PFSK-1 (cell line): ENCODE measurements at regions not wholly inside any gene's neighbourhood (a gene's known extent, or its start where the extent isn't known, plus 50 kb on each side); places are given as distances from the start of the nearest gene placed in this dataset.

Source experiments
- POLR2AphosphoS5 ChIP-seq: IDR thresholded peaks from 2 replicates; pipeline ENCODE4 v1.6.1; 2012; ENCODE audit warnings: low read depth, mild to moderate bottlenecking, control low read depth, low read length, moderate library complexity
- SIN3A ChIP-seq: IDR thresholded peaks from 2 replicates; pipeline ENCODE4 v1.6.1; 2012; ENCODE audit warnings: mild to moderate bottlenecking, low read length, moderate library complexity, borderline replicate concordance; ENCODE audit not compliant: insufficient read depth
- TAF1 ChIP-seq: IDR thresholded peaks from 2 replicates; pipeline ENCODE4 v1.6.1; 2012; ENCODE audit warnings: low read length, control low read depth, borderline replicate concordance; ENCODE audit not compliant: insufficient read depth
- TF ChIP-seq, protein P1 (sequence below), 2 experiments: IDR thresholded peaks; 2 replicates each; pipeline versions ENCODE4 v1.6.1 to v1.8.0; 2011 to 2012; ENCODE audit warnings: low read depth in 2 of 2, low read length in 2 of 2, control low read depth in 1 of 2, inconsistent platforms in 1 of 2, mild to moderate bottlenecking in 1 of 2, moderate library complexity in 1 of 2; ENCODE audit not compliant: insufficient read depth in 1 of 2

DNA sequence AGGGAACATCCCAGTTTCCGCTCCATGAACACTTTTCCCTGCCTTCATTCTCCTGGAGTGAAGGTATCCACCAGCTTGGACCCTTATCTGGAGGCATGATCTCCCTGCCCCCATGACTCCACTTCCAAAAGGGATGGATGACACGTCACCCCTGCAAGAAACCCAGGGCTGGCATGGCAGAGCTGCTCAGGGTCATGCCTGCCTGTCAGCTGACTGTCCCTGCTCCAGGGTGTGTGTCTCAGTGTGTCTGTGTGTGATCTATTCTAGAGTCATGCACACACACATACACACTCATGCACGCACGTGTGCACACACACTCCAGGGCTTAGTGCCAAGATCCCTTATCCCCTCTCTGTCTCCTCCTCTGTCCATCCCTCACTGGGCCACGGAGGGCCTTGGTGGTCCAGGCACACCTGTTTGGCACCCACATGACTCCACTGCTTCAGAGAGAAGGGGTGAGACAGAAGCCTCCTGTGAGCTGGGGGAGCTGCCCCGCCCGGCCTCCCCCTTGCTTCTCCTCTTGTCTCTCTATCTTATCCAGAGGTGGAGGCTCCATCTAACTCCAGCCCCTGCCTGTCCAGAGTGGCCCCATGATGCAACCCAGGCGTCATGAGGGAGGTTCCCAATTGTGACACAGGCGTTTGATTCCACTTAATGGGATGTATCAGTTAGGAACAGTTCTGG lies 290.9 kb downstream of the CDC5L start:
- TF ChIP-seq, protein P1, sequence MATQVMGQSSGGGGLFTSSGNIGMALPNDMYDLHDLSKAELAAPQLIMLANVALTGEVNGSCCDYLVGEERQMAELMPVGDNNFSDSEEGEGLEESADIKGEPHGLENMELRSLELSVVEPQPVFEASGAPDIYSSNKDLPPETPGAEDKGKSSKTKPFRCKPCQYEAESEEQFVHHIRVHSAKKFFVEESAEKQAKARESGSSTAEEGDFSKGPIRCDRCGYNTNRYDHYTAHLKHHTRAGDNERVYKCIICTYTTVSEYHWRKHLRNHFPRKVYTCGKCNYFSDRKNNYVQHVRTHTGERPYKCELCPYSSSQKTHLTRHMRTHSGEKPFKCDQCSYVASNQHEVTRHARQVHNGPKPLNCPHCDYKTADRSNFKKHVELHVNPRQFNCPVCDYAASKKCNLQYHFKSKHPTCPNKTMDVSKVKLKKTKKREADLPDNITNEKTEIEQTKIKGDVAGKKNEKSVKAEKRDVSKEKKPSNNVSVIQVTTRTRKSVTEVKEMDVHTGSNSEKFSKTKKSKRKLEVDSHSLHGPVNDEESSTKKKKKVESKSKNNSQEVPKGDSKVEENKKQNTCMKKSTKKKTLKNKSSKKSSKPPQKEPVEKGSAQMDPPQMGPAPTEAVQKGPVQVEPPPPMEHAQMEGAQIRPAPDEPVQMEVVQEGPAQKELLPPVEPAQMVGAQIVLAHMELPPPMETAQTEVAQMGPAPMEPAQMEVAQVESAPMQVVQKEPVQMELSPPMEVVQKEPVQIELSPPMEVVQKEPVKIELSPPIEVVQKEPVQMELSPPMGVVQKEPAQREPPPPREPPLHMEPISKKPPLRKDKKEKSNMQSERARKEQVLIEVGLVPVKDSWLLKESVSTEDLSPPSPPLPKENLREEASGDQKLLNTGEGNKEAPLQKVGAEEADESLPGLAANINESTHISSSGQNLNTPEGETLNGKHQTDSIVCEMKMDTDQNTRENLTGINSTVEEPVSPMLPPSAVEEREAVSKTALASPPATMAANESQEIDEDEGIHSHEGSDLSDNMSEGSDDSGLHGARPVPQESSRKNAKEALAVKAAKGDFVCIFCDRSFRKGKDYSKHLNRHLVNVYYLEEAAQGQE (IDR thresholded peaks at IDR 0.05; ENCODE audit: insufficient read depth in 1 of 2, low read depth in 2 of 2, low read length in 2 of 2) = no peak
- TF ChIP-seq POLR2AphosphoS5 (no peak), TAF1 (no peak), SIN3A (no peak)
